BE2C (cell line): ENCODE measurements at regions not wholly inside any gene's neighbourhood (a gene's known extent, or its start where the extent isn't known, plus 50 kb on each side); places are given as distances from the start of the nearest gene placed in this dataset.

Experiments
- DNase-seq: peaks from one replicate; pipeline ENCODE4 v3.0.0-alpha.2; 2020
- H3K27me3 ChIP-seq: fragments of 250-450 bp; sonication (Bioruptor Pico); 2 replicates; pipeline ENCODE4 v1.5.1; 2020; ENCODE audit warnings: mild to moderate bottlenecking
- H3K36me3 ChIP-seq: fragments of 250-450 bp; sonication (Bioruptor Pico); 2 replicates; pipeline ENCODE4 v1.5.1; 2020; ENCODE audit warnings: mild to moderate bottlenecking
- H3K4me1 ChIP-seq: fragments of 250-450 bp; sonication (Bioruptor Pico); 2 replicates; pipeline ENCODE4 v1.5.1; 2020
- H3K4me3 ChIP-seq: 2 replicates; pipeline ENCODE4 v1.5.1; 2011; ENCODE audit warnings: low read depth, low read length
- H3K9me3 ChIP-seq: fragments of 250-450 bp; sonication (Bioruptor Pico); 2 replicates; pipeline ENCODE4 v1.5.1; 2020
- CTCF ChIP-seq: IDR thresholded peaks from 2 replicates; pipeline ENCODE4 v1.5.1; 2012; ENCODE audit warnings: mild to moderate bottlenecking, low read depth, low read length

- H3K4me3 ChIP-seq, result no peak overlapping the region
- H3K9me3 ChIP-seq, result no peaks in the 10 kb centered on the region
- no peaks in the 10 kb centered on the region for H3K4me1 ChIP-seq
- no peaks in the 10 kb centered on the region for H3K36me3 ChIP-seq
- no peak for TF ChIP-seq CTCF
- DNase-seq, result no peak
- H3K27me3 ChIP-seq, result no peaks in the 10 kb centered on the region
Measured at GRCh38 chrX:39563178-39563577, 534.6 kb downstream of the BCOR start.

DNA sequence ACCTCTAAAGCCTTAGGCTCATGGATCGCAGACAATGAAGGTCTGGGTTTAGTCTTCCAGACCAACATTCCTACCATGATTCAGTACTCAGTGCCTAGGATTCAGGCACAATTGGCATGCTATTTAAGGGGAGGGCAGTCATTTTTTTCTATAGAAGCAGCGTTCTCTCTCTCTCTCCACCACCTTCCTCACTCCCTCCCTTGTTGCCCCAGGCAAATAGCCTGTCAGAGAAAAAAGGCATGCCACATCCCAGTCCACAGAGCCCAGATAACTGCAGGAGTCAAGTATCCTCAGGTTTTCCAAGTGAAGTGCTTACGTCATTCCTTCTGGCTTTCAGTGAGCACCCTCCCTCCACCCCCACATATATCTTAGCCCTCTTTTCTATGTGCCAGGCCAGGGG, 533.0 kb downstream of the BCOR start:
- H3K4me1 ChIP-seq, result no peaks in the 10 kb centered on the region
- no peak overlapping the region for H3K4me3 ChIP-seq
- H3K36me3 ChIP-seq, result no peaks in the 10 kb centered on the region
- no peak for DNase-seq
- H3K27me3 ChIP-seq, result no peaks in the 10 kb centered on the region
- no peak for TF ChIP-seq CTCF
- H3K9me3 ChIP-seq, result no peaks in the 10 kb centered on the region

DNA sequence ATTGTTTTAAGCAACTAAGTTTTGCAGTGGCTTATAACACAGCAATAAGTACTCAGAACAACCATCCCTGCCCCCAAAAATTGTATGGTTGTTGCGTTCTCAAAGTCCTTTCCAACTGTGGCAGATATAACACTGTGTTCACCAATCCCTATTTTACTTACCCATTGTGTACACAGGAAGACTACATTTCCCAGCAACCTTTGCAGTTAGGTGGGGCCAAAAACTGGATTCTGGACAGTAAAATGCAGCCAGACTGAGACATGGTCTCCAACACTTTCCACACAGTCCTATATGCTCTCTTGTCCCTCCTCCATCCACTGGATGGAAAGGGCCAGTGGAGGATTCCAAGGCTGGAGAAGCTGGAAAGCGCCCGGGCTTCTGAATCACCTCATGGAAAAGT, 523.6 kb downstream of the BCOR start:
- Histone ChIP-seq H3K27me3 (no peaks in the 10 kb centered on the region), H3K4me3 (no peak overlapping the region), H3K9me3 (no peaks in the 10 kb centered on the region), H3K36me3 (no peaks in the 10 kb centered on the region), H3K4me1 (peaks cover 15% of the 10 kb centered on the region)
- TF ChIP-seq CTCF, result no peak
- no peak for DNase-seq

- Histone ChIP-seq H3K9me3 (no peaks in the 10 kb centered on the region), H3K36me3 (no peaks in the 10 kb centered on the region), H3K27me3 (no peaks in the 10 kb centered on the region), H3K4me1 (peaks cover 15% of the 10 kb centered on the region), H3K4me3 (peak overlapping the region; percentile 27)
- DNase-seq, result peak; percentile 66
- peak; percentile 15 for TF ChIP-seq CTCF
Measured at GRCh38 chrX:39576041-39576872, 521.5 kb downstream of the BCOR start.

DNA sequence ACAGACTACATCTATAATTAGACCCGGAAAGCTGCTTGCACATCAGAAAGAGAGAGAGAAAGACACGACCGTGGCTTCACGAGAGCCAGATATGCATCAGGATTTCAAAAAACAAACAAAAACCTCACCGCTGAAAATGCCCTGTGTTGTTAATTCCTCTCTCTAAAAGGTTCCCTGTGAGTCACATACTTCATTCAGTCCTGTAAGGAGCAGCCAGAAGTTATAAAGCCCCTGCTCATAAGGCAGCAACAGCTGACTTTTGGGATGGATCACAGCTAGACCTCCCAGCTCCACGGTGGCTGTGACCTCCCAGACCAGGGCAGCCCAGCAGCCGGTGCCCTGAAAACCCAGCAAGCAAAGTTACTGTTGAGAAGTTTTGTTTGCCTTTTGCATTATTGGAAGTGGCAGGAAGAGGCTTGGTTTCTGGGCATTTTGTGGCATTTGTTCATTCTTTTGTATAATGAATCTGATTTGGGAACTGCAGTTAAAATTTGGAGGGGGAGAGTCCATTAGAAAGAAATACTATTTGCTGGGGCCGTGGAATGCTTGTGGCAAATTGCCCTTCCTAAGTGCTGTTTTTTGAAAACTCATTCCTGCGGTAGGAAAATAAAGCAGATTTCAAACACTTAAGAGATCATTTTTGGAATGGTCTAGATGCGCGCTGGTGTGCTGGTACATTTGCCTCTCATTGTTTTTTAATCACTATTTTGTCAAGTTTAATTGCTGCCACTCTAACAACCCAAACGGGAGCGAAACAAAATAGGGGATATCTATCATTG, 520.4 kb downstream of the BCOR start:
- H3K4me3 ChIP-seq, result no peak overlapping the region

More for the DNA sequence above, 520.4 kb downstream of the BCOR start:
- Histone ChIP-seq H3K27me3 (no peaks in the 10 kb centered on the region), H3K36me3 (no peaks in the 10 kb centered on the region), H3K4me1 (peaks cover 15% of the 10 kb centered on the region), H3K9me3 (no peaks in the 10 kb centered on the region)
- DNase-seq, result no peak
- no peak for TF ChIP-seq CTCF
